ENCODE measurements at regions not wholly inside any gene's neighbourhood (a gene's known extent, or its start where the extent isn't known, plus 50 kb on each side); places are given as distances from the start of the nearest gene placed in this dataset.
A peak's percentile ranks its signal among the peaks of the same experiment; 100 is the strongest.
"Not testable (repeated sequence)": the region's sequence is repeated elsewhere in the genome, so short reads cannot be mapped to it uniquely, and the experiment has no call there.

GRCh38 chr5:91954136-91954535 is 571.0 kb upstream of the ARRDC3 start:
- no peak for DNase-seq

GRCh38 chr5:91950328-91950727 is 567.2 kb upstream of the ARRDC3 start:
- DNase-seq, result no peak

- DNase-seq, result no peak
Measured at GRCh38 chr5:91946870-91947269, 563.8 kb upstream of the ARRDC3 start.

- no peak for DNase-seq
Measured at GRCh38 chr5:91941588-91941987, 558.5 kb upstream of the ARRDC3 start.

GRCh38 chr5:91938441-91938840 is 555.3 kb upstream of the ARRDC3 start:
- DNase-seq, result no peak

GRCh38 chr5:91937121-91937520 is 554.0 kb upstream of the ARRDC3 start:
- DNase-seq, result no peak

GRCh38 chr5:91929522-91929817 is 546.4 kb upstream of the ARRDC3 start:
- peak; percentile 24 for DNase-seq

- no peak for DNase-seq
Measured at GRCh38 chr5:91928754-91929521, 545.8 kb upstream of the ARRDC3 start.

- DNase-seq, result no peak
Measured at GRCh38 chr5:91927439-91927838, 544.3 kb upstream of the ARRDC3 start.

- DNase-seq, result no peak
Measured at GRCh38 chr5:91925249-91925648, 542.1 kb upstream of the ARRDC3 start.

- not testable (repeated sequence) for DNase-seq
Measured at GRCh38 chr5:91917037-91917814, 534.1 kb upstream of the ARRDC3 start.

GRCh38 chr5:91910655-91911054 is 527.5 kb upstream of the ARRDC3 start:
- DNase-seq, result no peak

GRCh38 chr5:91910247-91910646 is 527.1 kb upstream of the ARRDC3 start:
- DNase-seq, result no peak

GRCh38 chr5:91906494-91906893 is 523.4 kb upstream of the ARRDC3 start:
- no peak for DNase-seq

GRCh38 chr5:91906027-91906426 is 522.9 kb upstream of the ARRDC3 start:
- DNase-seq, result no peak

- peak; percentile 86 for DNase-seq
Measured at GRCh38 chr5:91898898-91899297, 515.8 kb upstream of the ARRDC3 start.

GRCh38 chr5:91898019-91898418 is 514.9 kb upstream of the ARRDC3 start:
- DNase-seq, result no peak

GRCh38 chr5:91888810-91889209 is 505.7 kb upstream of the ARRDC3 start:
- DNase-seq, result no peak

GRCh38 chr5:91885291-91886265 is 502.5 kb upstream of the ARRDC3 start:
- DNase-seq, result peak; percentile 93

- no peak for DNase-seq
Measured at GRCh38 chr5:91884036-91884435, 500.9 kb upstream of the ARRDC3 start.

- DNase-seq, result no peak
Measured at GRCh38 chr5:91875196-91875779, 492.2 kb upstream of the ARRDC3 start.

- no peak for DNase-seq
Measured at GRCh38 chr5:91867799-91868198, 484.7 kb upstream of the ARRDC3 start.

- no peak for DNase-seq
Measured at GRCh38 chr5:91865915-91866314, 482.8 kb upstream of the ARRDC3 start.

Data from NCI-H524 treated with DMSO at 0.1 percent for 48 hours (cell line).